Activated CD4-positive, alpha-beta memory T cell treated with anti-CD3 and anti-CD28 coated beads, Interleukin-2, amount 10 ng/mL, durations not matched to agents 7 days and 5 days (primary cell): ENCODE measurements at regions not wholly inside any gene's neighbourhood (a gene's known extent, or its start where the extent isn't known, plus 50 kb on each side); places are given as distances from the start of the nearest gene placed in this dataset.

Experiments
- CTCF ChIA-PET: fragments of 350-600 bp; sonication (Branson Sonifier 250); formaldehyde crosslinking; loops from one replicate; lab custom pipeline; 2021; ENCODE audit warnings: antibody characterized with exemption, inconsistent platforms; lab: Charles Lee
- POLR2A ChIA-PET: fragments of 350-600 bp; sonication (Branson Sonifier 250); formaldehyde crosslinking; loops from one replicate; lab custom pipeline; 2021; ENCODE audit warnings: antibody characterized with exemption; lab: Charles Lee
- DNase-seq: peaks from one replicate; pipeline ENCODE4 v3.0.0-alpha.2; 2020
- H3K27ac Mint-ChIP-seq: one replicate; pipeline ENCODE4 v1.8.0; 2021; ENCODE audit warnings: mild to moderate bottlenecking, mixed read lengths
- H3K27me3 Mint-ChIP-seq: one replicate; pipeline ENCODE4 v1.8.0; 2021; ENCODE audit warnings: mixed read lengths
- H3K36me3 Mint-ChIP-seq: one replicate; pipeline ENCODE4 v1.8.0; 2021; ENCODE audit warnings: low read depth, mixed read lengths
- H3K4me1 Mint-ChIP-seq: one replicate; pipeline ENCODE4 v1.8.0; 2021; ENCODE audit warnings: mixed read lengths
- H3K4me3 Mint-ChIP-seq: one replicate; pipeline ENCODE4 v1.8.0; 2021; ENCODE audit warnings: mild to moderate bottlenecking, mixed read lengths
- H3K9me3 Mint-ChIP-seq: one replicate; pipeline ENCODE4 v1.8.0; 2021; ENCODE audit warnings: mixed read lengths

DNA sequence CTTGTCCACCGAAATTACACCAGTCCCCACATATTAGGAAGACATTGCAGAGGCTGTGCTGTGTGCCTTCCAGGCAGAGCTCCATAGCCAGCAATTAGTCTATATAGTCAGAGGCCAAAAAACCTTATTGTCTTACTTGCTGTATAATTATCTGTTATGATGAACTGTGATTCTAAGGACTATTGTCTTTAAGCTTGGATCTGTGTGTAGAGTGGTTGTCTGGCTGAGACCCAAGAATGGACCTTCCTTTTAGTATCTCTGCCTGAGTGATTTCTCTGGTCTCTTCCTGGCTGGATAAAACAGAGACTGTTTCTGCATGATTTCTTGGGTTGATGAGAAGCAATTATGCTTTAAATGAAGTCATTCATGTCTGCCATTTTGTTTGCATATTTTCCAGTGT is 465.3 kb downstream of the PRKD1 start:
- Mint-ChIP-seq H3K27ac (no peak overlapping the region), H3K4me1 (no peaks in the 10 kb centered on the region), H3K9me3 (peaks cover 9% of the 10 kb centered on the region), H3K27me3 (no peaks in the 10 kb centered on the region), H3K36me3 (no peaks in the 10 kb centered on the region), H3K4me3 (no peak overlapping the region)
- POLR2A ChIA-PET, result no interaction called here
- DNase-seq, result no peak
- CTCF ChIA-PET, result no interaction called here

DNA sequence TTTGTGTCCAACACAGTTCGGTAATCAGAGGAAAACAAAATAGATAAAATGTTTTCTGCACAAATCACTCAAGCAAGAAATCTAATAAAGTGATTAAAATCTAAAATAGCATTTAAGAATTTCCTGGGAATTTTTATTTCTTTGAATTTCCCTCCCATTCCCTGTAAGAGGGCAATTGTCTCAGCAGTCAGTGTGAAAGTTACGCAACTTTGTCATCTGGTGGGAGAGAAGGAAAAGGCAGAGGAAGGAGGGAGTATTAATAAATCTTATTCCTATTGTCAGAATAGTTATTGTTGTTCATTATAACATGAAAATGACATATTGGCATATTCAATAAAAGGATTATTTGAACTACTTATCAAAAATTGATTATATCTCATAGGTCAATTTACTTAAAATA is 464.9 kb downstream of the PRKD1 start:
- Mint-ChIP-seq H3K27ac (no peak overlapping the region), H3K4me1 (no peaks in the 10 kb centered on the region), H3K36me3 (no peaks in the 10 kb centered on the region), H3K4me3 (no peak overlapping the region), H3K27me3 (no peaks in the 10 kb centered on the region), H3K9me3 (peaks cover 9% of the 10 kb centered on the region)
- ChIA-PET CTCF (no interaction called here), POLR2A (no interaction called here)
- no peak for DNase-seq

DNA sequence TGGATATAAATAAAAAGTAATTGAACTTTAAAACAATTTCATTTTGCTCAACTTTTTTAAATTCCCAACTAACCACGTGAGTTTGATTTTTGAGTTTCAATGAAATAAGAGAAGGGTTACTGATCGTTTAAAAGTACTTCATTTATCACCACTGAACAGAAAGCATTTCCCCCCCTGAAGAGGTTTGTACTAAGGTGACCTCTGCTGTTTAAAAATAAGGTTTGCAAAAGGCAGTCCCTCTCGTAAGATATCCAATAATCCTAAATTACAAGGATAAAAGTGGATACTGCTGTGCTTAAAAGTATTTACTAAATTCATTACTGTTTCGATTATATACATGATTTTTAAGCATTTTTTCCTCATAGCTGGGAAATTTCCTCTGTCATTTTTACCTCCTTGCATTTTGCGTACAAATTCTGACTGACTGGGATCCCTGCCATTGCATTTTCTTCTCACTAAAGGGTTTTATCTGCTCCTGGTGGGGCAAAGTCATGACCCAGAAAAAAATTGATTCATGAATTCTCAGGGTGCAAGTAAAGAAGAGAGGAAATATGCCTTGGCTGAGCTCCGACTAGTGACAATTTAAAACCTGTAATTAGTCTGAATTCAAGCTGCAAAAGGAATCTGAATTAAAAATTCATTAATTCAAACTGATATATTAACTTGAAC is 463.8 kb downstream of the PRKD1 start:
- Mint-ChIP-seq H3K4me3 (no peak overlapping the region), H3K27me3 (no peaks in the 10 kb centered on the region), H3K27ac (no peak overlapping the region), H3K36me3 (no peaks in the 10 kb centered on the region), H3K4me1 (no peaks in the 10 kb centered on the region), H3K9me3 (peaks cover 9% of the 10 kb centered on the region)
- ChIA-PET POLR2A (no interaction called here), CTCF (no interaction called here)
- DNase-seq, result no peak

DNA sequence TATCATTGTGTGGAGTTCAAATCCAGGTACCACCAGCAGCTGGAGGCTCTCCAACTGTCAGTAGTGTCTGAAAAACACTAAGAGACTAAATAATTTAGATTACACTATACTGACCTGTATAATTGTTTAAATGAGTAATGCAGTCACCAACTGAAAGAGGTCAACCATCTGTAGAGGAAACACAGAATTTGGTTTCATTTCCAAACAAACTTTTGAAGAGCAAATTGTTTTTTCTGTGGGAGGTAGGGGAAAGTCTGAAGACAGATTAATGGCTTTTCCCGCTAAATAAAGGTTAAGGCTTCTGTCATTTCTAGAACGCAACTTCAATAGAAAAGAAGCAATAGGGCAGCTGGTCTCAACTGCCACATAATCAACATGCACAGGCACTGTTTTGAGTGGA is 462.6 kb downstream of the PRKD1 start:
- H3K27ac Mint-ChIP-seq, result no peak overlapping the region

DNA sequence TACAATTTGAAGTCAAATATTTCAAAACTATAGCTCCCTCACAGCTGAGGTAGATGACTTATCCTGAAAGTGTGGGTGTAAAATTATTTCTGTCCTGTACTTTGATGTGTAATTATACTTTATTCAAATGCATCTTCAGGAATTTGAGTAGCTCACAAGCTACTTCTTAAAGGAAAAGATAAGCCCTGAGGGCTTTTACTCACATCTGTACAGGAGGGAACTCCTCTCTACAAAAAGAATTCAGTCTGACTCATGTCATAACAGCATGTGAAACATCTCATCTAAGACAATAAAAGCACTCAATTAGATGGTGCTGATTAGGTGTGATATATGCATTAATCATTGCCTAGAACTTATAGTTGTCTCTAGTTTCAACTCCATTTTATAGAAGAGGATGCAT is 452.0 kb downstream of the PRKD1 start:
- no peaks in the 10 kb centered on the region for H3K27me3 Mint-ChIP-seq
- ChIA-PET CTCF (no interaction called here), POLR2A (no interaction called here)
- no peaks in the 10 kb centered on the region for H3K36me3 Mint-ChIP-seq
- H3K4me1 Mint-ChIP-seq, result no peaks in the 10 kb centered on the region
- no peak for DNase-seq
- no peak overlapping the region for H3K4me3 Mint-ChIP-seq
- H3K27ac Mint-ChIP-seq, result no peak overlapping the region
- H3K9me3 Mint-ChIP-seq, result peaks cover 6% of the 10 kb centered on the region

More for the DNA sequence above, 462.6 kb downstream of the PRKD1 start:
- Mint-ChIP-seq H3K27me3 (no peaks in the 10 kb centered on the region), H3K36me3 (no peaks in the 10 kb centered on the region), H3K4me1 (no peaks in the 10 kb centered on the region), H3K4me3 (no peak overlapping the region), H3K9me3 (peaks cover 9% of the 10 kb centered on the region)
- ChIA-PET CTCF (no interaction called here), POLR2A (no interaction called here)
- DNase-seq, result no peak

DNA sequence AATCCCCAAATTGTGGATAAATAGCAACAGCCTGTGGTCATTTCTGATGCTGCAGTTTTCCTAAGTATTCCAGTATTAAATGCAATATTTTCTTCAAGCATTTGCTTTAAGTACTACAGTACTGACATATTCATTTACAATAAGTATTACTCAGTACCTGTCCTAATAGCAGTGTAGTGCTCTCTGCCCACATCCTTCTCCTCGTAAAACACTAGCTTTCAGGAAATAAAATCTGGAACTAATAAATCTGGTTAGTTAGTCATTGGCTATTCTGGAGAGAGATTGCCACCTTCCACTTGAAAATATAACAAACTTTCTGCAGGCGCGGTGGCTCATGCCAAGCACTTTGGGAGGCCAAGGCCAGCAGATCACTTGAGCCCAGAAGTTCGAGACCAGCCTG is 441.5 kb downstream of the PRKD1 start:
- H3K4me1 Mint-ChIP-seq, result no peaks in the 10 kb centered on the region
- H3K27ac Mint-ChIP-seq, result no peak overlapping the region
- H3K9me3 Mint-ChIP-seq, result peaks cover 8% of the 10 kb centered on the region
- no peaks in the 10 kb centered on the region for H3K36me3 Mint-ChIP-seq
- CTCF ChIA-PET, result no interaction called here
- H3K4me3 Mint-ChIP-seq, result no peak overlapping the region
- H3K27me3 Mint-ChIP-seq, result no peaks in the 10 kb centered on the region
- POLR2A ChIA-PET, result no interaction called here
- no peak for DNase-seq

DNA sequence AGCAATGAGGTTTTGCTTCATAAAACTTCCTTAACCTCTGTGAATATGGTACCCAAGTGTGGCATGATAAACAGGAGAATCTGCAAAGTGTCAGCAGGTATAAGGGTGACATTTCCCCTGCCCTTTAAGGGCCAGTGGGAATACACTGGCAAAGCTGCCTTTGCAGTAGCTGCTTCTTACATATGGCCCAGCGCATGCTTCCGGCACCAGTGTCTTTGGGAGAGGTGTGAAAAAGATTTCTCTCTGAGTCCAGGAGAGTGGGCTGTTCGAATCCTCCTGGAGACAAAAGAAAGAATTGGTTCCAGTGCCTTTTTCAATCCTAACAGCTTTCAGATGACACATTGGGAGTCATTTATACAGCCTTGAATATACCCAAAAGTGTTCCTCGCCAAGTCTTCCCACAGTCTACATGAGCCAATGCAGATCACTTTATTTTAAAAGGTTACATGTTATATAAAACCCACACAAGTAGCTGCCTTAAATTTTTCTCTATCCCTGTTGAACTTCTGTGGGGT is 437.7 kb downstream of the PRKD1 start:
- no peak overlapping the region for H3K4me3 Mint-ChIP-seq
- DNase-seq, result no peak
- ChIA-PET POLR2A (no interaction called here), CTCF (no interaction called here)
- no peak overlapping the region for H3K27ac Mint-ChIP-seq
- H3K4me1 Mint-ChIP-seq, result no peaks in the 10 kb centered on the region
- peaks cover 11% of the 10 kb centered on the region for H3K9me3 Mint-ChIP-seq
- no peaks in the 10 kb centered on the region for H3K36me3 Mint-ChIP-seq
- no peaks in the 10 kb centered on the region for H3K27me3 Mint-ChIP-seq

DNA sequence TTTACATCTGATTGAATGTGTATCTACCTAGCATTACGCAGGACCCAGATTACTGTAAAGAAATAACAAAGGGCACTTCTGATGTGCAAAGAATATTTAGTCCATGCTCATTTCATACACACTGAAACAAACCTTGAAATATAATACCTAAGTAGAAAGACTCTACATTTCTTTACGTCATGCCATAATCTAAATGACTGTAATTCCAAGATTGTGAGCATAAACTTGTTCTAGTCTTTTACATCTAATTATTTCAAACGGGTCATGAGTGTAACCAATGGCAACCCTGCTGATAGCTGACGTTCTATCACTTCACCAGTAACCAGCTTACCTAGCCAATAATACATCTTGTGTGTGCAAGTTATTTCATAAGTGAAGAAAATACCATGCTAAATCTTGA is 433.8 kb downstream of the PRKD1 start:
- peaks cover 12% of the 10 kb centered on the region for H3K9me3 Mint-ChIP-seq

DNA sequence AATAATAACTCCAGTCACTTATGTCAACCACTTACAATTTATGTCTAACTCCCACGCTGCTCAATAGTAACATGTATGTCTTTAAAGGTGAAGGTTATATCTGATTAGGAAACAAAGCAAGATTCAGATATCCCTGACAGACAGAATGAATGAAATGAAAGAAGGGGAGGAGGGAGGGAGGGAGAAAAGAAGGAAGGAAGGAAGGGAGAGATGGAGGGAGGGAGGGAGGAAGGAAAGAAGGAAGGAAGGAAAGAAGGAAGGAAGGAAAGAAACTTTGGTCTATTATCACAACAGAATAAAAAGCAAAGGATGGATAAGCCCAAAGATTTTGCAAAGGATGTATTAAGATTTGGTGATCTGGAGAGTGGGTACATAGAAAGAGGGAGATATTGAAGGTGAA is 433.3 kb downstream of the PRKD1 start:
- peaks cover 12% of the 10 kb centered on the region for H3K9me3 Mint-ChIP-seq
- no peak overlapping the region for H3K27ac Mint-ChIP-seq
- CTCF ChIA-PET, result no interaction called here
- no peaks in the 10 kb centered on the region for H3K4me1 Mint-ChIP-seq
- no peak overlapping the region for H3K4me3 Mint-ChIP-seq
- no peak for DNase-seq
- no peaks in the 10 kb centered on the region for H3K27me3 Mint-ChIP-seq
- POLR2A ChIA-PET, result no interaction called here
- H3K36me3 Mint-ChIP-seq, result no peaks in the 10 kb centered on the region

More for the DNA sequence above, 433.8 kb downstream of the PRKD1 start:
- no peaks in the 10 kb centered on the region for H3K36me3 Mint-ChIP-seq
- H3K4me1 Mint-ChIP-seq, result no peaks in the 10 kb centered on the region
- POLR2A ChIA-PET, result no interaction called here
- H3K27ac Mint-ChIP-seq, result no peak overlapping the region
- DNase-seq, result no peak
- H3K4me3 Mint-ChIP-seq, result no peak overlapping the region
- no peaks in the 10 kb centered on the region for H3K27me3 Mint-ChIP-seq
- CTCF ChIA-PET, result no interaction called here

DNA sequence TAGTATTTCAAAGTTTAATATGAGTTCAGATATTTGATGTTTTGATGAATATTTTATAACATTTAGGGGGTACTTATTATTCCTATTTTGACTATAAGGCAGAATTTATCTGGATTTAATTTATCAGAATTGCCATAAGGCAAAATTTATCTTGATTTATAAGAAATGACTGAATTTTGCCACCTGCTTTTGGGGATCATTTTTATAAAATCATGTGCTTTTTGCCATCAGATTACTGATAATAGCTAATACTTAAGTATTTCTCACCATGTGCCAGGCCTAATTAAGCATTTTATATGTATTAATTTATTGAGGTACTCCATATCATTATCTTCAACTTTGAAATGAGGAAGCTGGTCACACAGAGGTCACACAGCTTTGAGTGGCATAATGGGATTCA is 423.7 kb downstream of the PRKD1 start:
- peaks cover 6% of the 10 kb centered on the region for H3K9me3 Mint-ChIP-seq
- no peak for DNase-seq
- no peaks in the 10 kb centered on the region for H3K27me3 Mint-ChIP-seq
- H3K27ac Mint-ChIP-seq, result no peak overlapping the region
- POLR2A ChIA-PET, result no interaction called here
- no peaks in the 10 kb centered on the region for H3K4me1 Mint-ChIP-seq
- H3K4me3 Mint-ChIP-seq, result no peak overlapping the region
- CTCF ChIA-PET, result no interaction called here
- H3K36me3 Mint-ChIP-seq, result no peaks in the 10 kb centered on the region

DNA sequence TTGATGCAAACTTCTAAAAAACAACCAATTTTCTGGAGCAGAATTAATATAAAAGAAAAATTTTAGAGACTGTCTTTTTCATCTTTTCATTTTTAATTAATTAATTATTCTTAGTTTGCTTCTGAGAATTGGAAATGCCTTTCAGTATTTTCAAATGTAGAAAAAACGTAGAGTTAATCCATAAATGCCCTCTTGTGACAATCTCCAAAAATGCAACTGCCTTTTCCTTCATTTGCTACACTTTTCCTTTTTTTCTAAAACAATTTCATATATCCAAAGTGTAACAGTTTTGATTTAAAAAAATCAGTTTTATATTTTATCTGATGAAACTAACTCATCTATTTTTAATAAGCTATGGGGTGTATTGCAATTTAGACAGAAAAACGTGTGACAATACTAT is 409.3 kb downstream of the PRKD1 start:
- no peaks in the 10 kb centered on the region for H3K27me3 Mint-ChIP-seq
- H3K4me3 Mint-ChIP-seq, result no peak overlapping the region
- no peak for DNase-seq
- H3K36me3 Mint-ChIP-seq, result no peaks in the 10 kb centered on the region
- POLR2A ChIA-PET, result no interaction called here
- CTCF ChIA-PET, result no interaction called here
- no peak overlapping the region for H3K27ac Mint-ChIP-seq
- H3K4me1 Mint-ChIP-seq, result no peaks in the 10 kb centered on the region
- peaks cover 16% of the 10 kb centered on the region for H3K9me3 Mint-ChIP-seq

DNA sequence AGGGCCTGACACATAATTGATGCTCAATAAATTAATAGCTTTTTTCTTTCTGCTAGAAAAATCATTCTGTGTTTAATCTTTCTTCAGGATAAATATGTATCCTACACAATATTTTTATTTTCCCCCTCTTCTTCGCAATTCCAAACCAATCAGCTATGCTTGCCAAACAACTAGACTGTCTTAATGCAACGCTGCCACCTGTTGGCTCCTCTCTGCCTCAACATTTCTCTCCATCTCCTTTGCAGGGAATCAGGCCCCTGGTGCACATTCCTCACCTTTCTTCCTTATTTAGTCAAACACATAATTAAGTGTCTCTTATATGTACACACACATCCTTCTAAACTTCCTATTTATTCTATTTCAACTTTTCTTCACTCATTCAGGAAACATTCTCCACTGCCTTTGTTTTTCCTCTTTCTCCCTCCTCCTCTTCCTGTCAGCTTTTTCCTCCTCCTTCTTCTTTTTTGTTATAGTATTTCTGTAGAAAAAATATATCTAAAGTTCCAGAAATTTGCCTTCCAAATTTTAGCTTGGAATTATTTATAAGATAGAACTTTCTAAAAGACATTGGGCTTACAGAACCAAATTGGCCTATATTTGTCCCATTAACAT is 406.0 kb downstream of the PRKD1 start:
- ChIA-PET POLR2A (no interaction called here), CTCF (no interaction called here)
- H3K36me3 Mint-ChIP-seq, result no peaks in the 10 kb centered on the region
- no peak for DNase-seq
- no peak overlapping the region for H3K4me3 Mint-ChIP-seq
- H3K4me1 Mint-ChIP-seq, result no peaks in the 10 kb centered on the region
- H3K27me3 Mint-ChIP-seq, result no peaks in the 10 kb centered on the region
- no peak overlapping the region for H3K27ac Mint-ChIP-seq
- peaks cover 12% of the 10 kb centered on the region for H3K9me3 Mint-ChIP-seq
